ENCODE measurements at regions not wholly inside any gene's neighbourhood (a gene's known extent, or its start where the extent isn't known, plus 50 kb on each side); places are given as distances from the start of the nearest gene placed in this dataset.

DNA sequence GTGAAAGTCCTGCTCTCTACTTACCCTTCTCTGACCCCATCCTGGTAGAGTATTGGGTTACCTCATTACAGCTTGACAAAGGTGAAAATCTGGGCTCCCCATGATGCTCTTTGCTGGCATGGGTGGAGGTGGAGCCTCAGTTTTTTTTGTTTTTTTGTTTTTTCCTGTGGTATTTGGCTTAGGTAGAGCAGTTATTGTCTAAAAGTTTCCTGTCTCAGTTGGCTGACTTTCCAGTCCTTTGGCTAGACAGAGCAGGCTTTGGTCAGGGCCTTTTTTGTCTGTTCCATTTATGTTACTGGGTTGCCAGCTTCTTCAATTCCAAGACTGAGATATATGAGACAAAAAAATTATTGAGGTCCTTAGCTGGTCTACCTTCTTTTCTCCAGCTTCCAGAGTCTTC lies 163.4 kb downstream of the GALC start:
- H3K9ac ChIP-seq (ENCODE audit: insufficient read depth, low read depth, low read length) = no peak overlapping the region
- BruUV-seq (replicated peaks) = no TSS peak
- no peak for ATAC-seq
- in situ Hi-C loops (cut with HindIII; ENCODE audit: extremely low pct_ligation_motif_present, low pct_unique_long_range_greater_than_20kb) = no loop called here
- ChIA-PET POLR2A (no interaction called here), CTCF (ENCODE audit: low intra/inter-chr PET ratio, low total read pairs) (no interaction called here)
- intact Hi-C loops (cut with micrococcal nuclease; ENCODE audit: unreplicated experiment) = no loop called here
- H2AFZ ChIP-seq (ENCODE audit: low read length) = no peak overlapping the region
- no peaks in the 10 kb centered on the region for H3K36me3 ChIP-seq (replicated peaks in 1 of 2; ENCODE audit: control insufficient read depth in 1 of 2, insufficient read depth in 2 of 2, low read length in 2 of 2)
- H3K27me3 ChIP-seq (ENCODE audit: control insufficient read depth in 1 of 2, insufficient read depth in 2 of 2, low read length in 2 of 2) = no peaks in the 10 kb centered on the region
- DNase-seq (ENCODE audit: low spot score) = no peak
- TF ChIP-seq ZNF343 (CRISPR knock-in tag; IDR thresholded peaks at IDR 0.05) = no peak
- TF ChIP-seq ASH2L (IDR thresholded peaks at IDR 0.05; ENCODE audit: insufficient read length, low read depth, low read length) = no peak
- TF ChIP-seq, protein P1, sequence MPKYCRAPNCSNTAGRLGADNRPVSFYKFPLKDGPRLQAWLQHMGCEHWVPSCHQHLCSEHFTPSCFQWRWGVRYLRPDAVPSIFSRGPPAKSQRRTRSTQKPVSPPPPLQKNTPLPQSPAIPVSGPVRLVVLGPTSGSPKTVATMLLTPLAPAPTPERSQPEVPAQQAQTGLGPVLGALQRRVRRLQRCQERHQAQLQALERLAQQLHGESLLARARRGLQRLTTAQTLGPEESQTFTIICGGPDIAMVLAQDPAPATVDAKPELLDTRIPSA (CRISPR knock-in tag; IDR thresholded peaks at IDR 0.05; ENCODE audit: borderline replicate concordance) = no peak
- no peak for TF ChIP-seq GABPA (IDR thresholded peaks at IDR 0.05; ENCODE audit: low read depth, low read length)
- no peak for TF ChIP-seq GABPA (CRISPR knock-in tag; IDR thresholded peaks at IDR 0.05; ENCODE audit: low read depth)
- TF ChIP-seq RFXAP (CRISPR knock-in tag; IDR thresholded peaks at IDR 0.05; ENCODE audit: borderline replicate concordance) = no peak
- no peak for TF ChIP-seq SP140L (CRISPR knock-in tag; IDR thresholded peaks at IDR 0.05; ENCODE audit: borderline replicate concordance)
- TF ChIP-seq FOXA1 (IDR thresholded peaks at IDR 0.05) = no peak
- no peak for TF ChIP-seq FOXA1 (CRISPR knock-in tag; IDR thresholded peaks at IDR 0.05)
- no peak for TF ChIP-seq ELK4 (CRISPR knock-in tag; IDR thresholded peaks at IDR 0.05; ENCODE audit: borderline replicate concordance)
- TF ChIP-seq HNRNPLL (IDR thresholded peaks at IDR 0.05; ENCODE audit: low read depth, low read length, poor library complexity, severe bottlenecking) = no peak
- TF ChIP-seq MTF1 (CRISPR knock-in tag; IDR thresholded peaks at IDR 0.05) = no peak
- TF ChIP-seq GTF2F1 (IDR thresholded peaks at IDR 0.05; ENCODE audit: low read length) = no peak
- TF ChIP-seq ZNF414 (CRISPR knock-in tag; IDR thresholded peaks at IDR 0.05) = no peak
- TF ChIP-seq SMAD1 (CRISPR knock-in tag; IDR thresholded peaks at IDR 0.05; ENCODE audit: borderline replicate concordance, low read depth) = no peak
- TF ChIP-seq HINFP (CRISPR knock-in tag; IDR thresholded peaks at IDR 0.05; ENCODE audit: low read depth) = no peak
- no peak for TF ChIP-seq ZFP36L2 (CRISPR knock-in tag; IDR thresholded peaks at IDR 0.05)
- TF ChIP-seq KLF11 (CRISPR knock-in tag; IDR thresholded peaks at IDR 0.05) = no peak
- no peak for TF ChIP-seq ZFP36L1 (CRISPR knock-in tag; IDR thresholded peaks at IDR 0.05)
- TF ChIP-seq PLRG1 (conservative IDR thresholded peaks at IDR 0.05) = no peak
- TF ChIP-seq ZKSCAN1 (IDR thresholded peaks at IDR 0.05; ENCODE audit: low read length) = no peak
- FAIRE-seq = no peak
- H3K4me3 ChIP-seq (replicated peaks in 1 of 3; ENCODE audit: insufficient read depth in 1 of 3, low read depth in 2 of 3, low read length in 3 of 3) = no peak overlapping the region
- no peaks in the 10 kb centered on the region for H4K20me1 ChIP-seq (ENCODE audit: insufficient read depth, low read length)
- no peak overlapping the region for H3K4me2 ChIP-seq (ENCODE audit: low read depth, low read length)
- no peak overlapping the region for H3K27ac ChIP-seq (ENCODE audit: extremely low read length, insufficient read depth, low read length)
- no peaks in the 10 kb centered on the region for H3K9me3 ChIP-seq (ENCODE audit: low read length)
- no peaks in the 10 kb centered on the region for H3K79me2 ChIP-seq (ENCODE audit: insufficient read depth, low read length)
- no peaks in the 10 kb centered on the region for H3K4me1 ChIP-seq (ENCODE audit: insufficient read depth, low read length)
